GM12865 (cell line): ENCODE measurements at regions not wholly inside any gene's neighbourhood (a gene's known extent, or its start where the extent isn't known, plus 50 kb on each side); places are given as distances from the start of the nearest gene placed in this dataset.

Experiments used
- DNase-seq: peaks from one replicate; pipeline ENCODE4 v3.0.0; 2010; ENCODE audit warnings: low read depth
- H3K4me3 ChIP-seq: 2 replicates; pipeline ENCODE4 v1.5.1; 2011; ENCODE audit warnings: mild to moderate bottlenecking, low read depth, low read length, control low read depth
- TF ChIP-seq, protein P1 (sequence below): IDR thresholded peaks from 2 replicates; pipeline ENCODE4 v1.5.1; 2011; ENCODE audit warnings: low read length, control low read depth, low read depth, inconsistent platforms; ENCODE audit not compliant: insufficient read depth; ENCODE audit errors: missing control alignments

GRCh38 chr10:90407851-90408250, 450.0 kb downstream of the HTR7 start:
- DNase-seq: no peak
- TF ChIP-seq, protein P1, sequence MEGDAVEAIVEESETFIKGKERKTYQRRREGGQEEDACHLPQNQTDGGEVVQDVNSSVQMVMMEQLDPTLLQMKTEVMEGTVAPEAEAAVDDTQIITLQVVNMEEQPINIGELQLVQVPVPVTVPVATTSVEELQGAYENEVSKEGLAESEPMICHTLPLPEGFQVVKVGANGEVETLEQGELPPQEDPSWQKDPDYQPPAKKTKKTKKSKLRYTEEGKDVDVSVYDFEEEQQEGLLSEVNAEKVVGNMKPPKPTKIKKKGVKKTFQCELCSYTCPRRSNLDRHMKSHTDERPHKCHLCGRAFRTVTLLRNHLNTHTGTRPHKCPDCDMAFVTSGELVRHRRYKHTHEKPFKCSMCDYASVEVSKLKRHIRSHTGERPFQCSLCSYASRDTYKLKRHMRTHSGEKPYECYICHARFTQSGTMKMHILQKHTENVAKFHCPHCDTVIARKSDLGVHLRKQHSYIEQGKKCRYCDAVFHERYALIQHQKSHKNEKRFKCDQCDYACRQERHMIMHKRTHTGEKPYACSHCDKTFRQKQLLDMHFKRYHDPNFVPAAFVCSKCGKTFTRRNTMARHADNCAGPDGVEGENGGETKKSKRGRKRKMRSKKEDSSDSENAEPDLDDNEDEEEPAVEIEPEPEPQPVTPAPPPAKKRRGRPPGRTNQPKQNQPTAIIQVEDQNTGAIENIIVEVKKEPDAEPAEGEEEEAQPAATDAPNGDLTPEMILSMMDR: no peak
- H3K4me3 ChIP-seq: no peak overlapping the region

DNA sequence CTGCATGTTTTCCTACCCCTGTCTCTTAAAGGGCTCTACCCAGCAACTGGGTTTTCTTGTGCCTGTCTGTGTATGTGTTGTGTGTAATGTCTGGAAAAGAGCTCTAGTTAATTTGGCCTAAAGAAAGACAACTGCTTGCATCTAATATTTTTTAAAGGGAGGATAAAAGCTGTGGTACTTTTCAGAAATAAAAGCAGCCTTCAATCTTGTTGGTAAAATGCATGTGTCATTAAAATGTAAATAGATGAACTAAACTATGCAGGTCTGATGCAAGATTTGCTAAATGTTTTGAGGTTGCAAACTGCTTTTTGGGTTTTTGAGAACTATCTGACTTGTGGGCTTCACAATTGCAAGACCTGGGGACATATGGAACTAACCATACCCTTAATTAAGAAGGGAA, 445.3 kb downstream of the HTR7 start:
- no peak overlapping the region for H3K4me3 ChIP-seq
- no peak for DNase-seq
- TF ChIP-seq, protein P1: no peak

DNA sequence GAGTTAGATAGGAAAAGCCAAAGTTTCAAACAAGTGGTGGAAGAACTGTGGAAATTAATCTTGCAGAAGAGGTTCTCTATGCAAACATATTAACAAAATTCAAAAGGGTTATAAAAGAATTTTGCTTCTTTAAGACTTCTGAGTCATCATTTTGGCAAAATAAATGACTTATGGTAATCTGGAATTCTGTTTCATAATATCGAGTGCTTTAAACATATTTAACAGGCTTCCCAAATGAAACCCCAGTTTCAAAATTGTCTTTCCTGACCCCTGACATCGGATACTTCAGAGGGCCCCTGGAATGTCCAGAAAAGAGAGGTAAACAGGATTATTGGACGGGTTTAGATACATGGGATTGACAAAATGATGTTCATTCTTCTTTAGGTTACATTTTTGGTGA, 444.6 kb downstream of the HTR7 start:
- TF ChIP-seq, protein P1: no peak
- no peak overlapping the region for H3K4me3 ChIP-seq
- DNase-seq: no peak

GRCh38 chr10:90414926-90415325, 442.9 kb downstream of the HTR7 start:
- TF ChIP-seq, protein P1: no peak
- no peak overlapping the region for H3K4me3 ChIP-seq
- no peak for DNase-seq

GRCh38 chr10:90417029-90417428, 440.8 kb downstream of the HTR7 start:
- no peak for DNase-seq
- TF ChIP-seq, protein P1: no peak

DNA sequence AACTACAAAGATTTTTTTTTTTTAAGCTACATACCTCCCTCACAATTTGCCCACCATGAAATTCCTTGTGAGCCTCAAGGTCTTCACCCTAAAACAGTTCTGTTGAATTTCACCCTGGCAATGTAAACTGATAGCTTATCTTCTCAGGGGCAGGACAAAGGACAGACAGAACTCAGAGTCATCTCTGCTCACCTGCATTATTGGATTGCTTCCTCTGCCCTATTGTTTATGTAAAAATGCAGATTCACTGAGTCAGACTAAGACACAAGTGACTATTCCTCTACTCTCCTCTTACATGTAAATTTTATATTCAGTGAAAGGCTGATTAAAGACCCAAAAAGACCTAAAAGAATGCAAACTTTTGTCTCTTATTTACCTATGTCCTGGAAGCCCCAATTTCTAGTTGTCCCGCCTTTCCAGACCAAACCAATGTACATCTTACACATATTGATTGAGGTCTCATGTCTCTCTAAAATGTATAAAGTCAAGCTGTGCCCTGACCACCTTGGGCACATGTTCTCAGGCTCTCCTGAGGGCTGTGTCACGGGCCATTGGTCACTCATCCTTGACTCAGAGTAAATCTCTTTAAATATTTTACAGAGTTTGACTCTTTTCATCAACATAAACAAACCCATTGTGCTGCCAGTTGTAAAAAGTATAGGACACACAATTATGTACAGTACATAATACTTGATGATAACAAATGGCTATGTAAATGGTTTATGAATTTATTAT, 440.2 kb downstream of the HTR7 start:
- TF ChIP-seq, protein P1: no peak
- no peak for DNase-seq
- no peak overlapping the region for H3K4me3 ChIP-seq

More at GRCh38 chr10:90417029-90417428, 440.8 kb downstream of the HTR7 start:
- H3K4me3 ChIP-seq: no peak overlapping the region

GRCh38 chr10:90418869-90419652, 438.8 kb downstream of the HTR7 start:
- TF ChIP-seq, protein P1: no peak
- H3K4me3 ChIP-seq: no peak overlapping the region
- DNase-seq: no peak
